ENCODE measurements at regions not wholly inside any gene's neighbourhood (a gene's known extent, or its start where the extent isn't known, plus 50 kb on each side); places are given as distances from the start of the nearest gene placed in this dataset.

- DNase-seq (ENCODE audit: low read depth, low spot score): no peak
- no peak overlapping the region for H3K4me3 ChIP-seq (ENCODE audit: low read length)
Measured at GRCh38 chr4:45831692-45832091, 292.2 kb downstream of the GABRG1 start.

DNA sequence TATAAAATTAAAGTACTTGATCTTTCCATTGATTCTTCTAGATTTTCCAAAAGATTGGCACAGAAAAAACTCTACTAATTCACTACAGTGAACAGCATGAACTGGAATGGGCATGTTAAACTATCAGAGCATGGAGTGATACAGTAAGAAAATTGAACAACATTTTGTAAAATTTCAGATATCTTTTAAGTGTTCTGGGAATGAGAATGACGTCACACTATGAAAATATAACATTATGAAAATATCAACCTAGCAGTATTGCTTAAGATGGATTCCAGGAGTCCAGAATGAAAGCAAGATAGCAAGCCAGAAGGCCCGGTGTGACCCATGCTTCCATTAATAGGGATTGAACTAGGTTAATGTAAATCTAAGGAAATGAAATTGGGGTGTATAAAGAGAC, 319.9 kb downstream of the GABRG1 start:
- no peak overlapping the region for H3K4me3 ChIP-seq (ENCODE audit: low read length)
- DNase-seq (ENCODE audit: low read depth, low spot score): no peak

DNA sequence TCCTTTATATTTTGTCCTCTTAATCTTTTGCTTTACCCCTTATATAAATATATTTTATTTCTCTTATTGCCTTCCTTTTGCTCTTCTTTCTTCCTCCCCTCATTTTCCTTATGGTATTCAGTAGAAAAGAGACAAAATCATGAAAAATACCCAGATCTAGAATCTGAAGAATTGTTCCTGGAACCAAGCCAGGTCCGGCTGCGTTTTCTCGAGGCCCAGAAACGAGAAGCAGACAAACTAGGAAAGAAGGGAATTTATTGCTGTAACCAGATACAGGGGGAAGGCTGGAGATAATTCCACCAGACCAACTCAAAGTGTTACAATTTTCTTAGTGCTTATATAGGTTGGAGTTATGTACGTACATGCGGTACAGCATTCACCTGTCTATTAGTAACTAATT, 328.7 kb downstream of the GABRG1 start:
- H3K4me3 ChIP-seq (ENCODE audit: low read length): no peak overlapping the region
- no peak for DNase-seq (ENCODE audit: low read depth, low spot score)

DNA sequence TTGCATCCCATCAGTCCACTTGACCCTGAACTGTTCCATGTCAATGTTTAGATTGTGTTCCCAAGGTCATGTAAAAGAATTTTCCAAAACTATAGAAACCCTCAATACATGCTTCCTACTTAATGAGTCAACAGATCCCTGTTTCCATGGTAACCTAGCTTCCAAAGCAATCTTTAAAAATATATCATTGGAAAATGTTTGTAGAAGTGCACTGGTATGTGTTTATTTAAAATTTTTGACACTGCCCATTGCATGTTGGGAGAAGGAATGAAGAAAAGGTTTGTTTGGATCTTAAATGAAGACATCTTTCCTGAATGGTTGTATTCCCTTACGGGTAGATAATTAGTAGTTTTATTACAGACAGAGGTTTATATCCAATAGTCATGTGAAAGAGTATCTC, 345.3 kb downstream of the GABRG1 start:
- no peak overlapping the region for H3K4me3 ChIP-seq (ENCODE audit: low read length)
- DNase-seq (ENCODE audit: low read depth, low spot score): no peak

DNA sequence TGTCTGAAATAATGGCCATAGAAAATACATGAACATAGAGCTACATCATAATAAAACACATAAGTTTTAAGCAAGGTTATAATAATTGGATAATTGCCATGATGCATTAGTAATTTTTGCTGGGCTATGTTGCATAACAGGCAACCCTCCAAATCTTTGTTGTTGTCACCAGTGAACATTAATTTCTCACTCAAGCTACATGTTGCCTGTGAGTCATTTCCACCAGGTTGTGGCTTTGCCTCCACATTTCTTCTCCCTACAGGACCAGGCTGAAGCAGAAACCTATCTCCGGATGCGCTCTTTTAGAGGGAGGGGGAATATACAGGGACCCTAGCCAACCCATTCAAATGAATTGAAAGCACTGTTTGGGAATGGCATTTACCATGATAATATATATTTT, 347.7 kb downstream of the GABRG1 start:
- DNase-seq (ENCODE audit: low read depth, low spot score): no peak
- H3K4me3 ChIP-seq (ENCODE audit: low read length): no peak overlapping the region

DNA sequence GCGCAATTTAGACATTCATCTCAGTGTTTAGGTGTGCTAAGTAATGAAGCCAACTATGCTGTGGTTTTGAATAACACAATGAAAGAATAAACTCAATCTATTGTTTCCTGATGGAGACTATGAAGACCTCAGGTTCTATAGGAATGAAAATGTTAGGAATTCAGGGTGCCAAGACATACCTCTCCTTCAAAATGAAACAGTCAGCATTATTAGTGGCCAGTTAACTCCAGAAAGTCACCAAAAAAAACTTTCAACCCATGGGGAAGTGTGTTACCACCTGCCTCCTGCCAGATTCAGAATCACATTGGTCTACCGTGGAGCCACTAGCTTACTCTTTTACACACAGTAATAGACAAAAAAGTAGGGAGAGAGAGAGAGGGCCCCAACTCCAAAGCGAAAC, 352.9 kb downstream of the GABRG1 start:
- no peak for DNase-seq (ENCODE audit: low read depth, low spot score)
- no peak overlapping the region for H3K4me3 ChIP-seq (ENCODE audit: low read length)

- no peak overlapping the region for H3K4me3 ChIP-seq (ENCODE audit: low read length)
- DNase-seq (ENCODE audit: low read depth, low spot score): no peak
Measured at GRCh38 chr4:45765521-45765920, 358.3 kb downstream of the GABRG1 start.

GRCh38 chr4:45751877-45752530, 371.9 kb downstream of the GABRG1 start:
- no peak overlapping the region for H3K4me3 ChIP-seq (ENCODE audit: low read length)
- DNase-seq (ENCODE audit: low read depth, low spot score): no peak

GRCh38 chr4:45750721-45751120, 373.1 kb downstream of the GABRG1 start:
- H3K4me3 ChIP-seq (ENCODE audit: low read length): no peak overlapping the region
- DNase-seq (ENCODE audit: low read depth, low spot score): no peak

GRCh38 chr4:45745741-45746140, 378.1 kb downstream of the GABRG1 start:
- H3K4me3 ChIP-seq (ENCODE audit: low read length): no peak overlapping the region
- DNase-seq (ENCODE audit: low read depth, low spot score): no peak

- H3K4me3 ChIP-seq (ENCODE audit: low read length): no peak overlapping the region
- DNase-seq (ENCODE audit: low read depth, low spot score): no peak
Measured at GRCh38 chr4:45741897-45742296, 382.0 kb downstream of the GABRG1 start.

DNA sequence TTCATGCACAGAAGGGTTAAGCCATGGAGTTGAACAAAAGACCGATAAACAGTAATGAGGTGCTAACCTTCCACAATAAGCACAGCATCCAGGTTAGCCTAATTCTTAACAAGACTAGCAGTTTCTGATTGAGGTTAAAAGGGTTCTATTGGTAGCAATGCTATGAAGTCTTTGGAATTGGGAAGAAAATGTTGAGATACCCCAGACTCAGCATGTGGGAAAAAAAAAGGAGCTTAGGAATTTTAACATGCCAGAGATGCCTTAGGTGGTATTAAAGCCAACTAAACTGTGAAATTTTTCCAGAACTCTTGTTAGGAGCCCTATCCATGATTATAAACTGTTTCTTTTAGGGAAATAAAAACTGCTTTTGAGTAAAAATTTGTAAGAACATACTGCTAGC, 391.7 kb downstream of the GABRG1 start:
- H3K4me3 ChIP-seq (ENCODE audit: low read length): no peak overlapping the region
- DNase-seq (ENCODE audit: low read depth, low spot score): no peak

DNA sequence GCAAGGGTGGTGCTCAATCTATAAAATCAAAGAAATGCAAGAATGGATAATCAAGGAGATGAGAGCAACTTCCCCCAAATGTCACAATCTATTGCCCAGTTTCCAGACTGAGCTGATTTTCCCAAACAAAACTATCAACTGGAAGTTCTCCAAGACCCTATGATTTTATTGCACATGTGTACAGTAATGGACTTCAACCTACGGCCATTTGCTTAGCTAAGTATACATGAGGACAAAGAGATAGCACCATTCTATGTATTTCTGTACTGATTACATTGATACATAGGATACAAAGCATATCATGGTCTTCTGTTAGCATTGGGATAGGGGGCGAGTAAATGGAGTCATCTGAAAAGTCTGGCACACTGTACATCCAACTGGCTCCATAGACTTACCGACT, 407.8 kb downstream of the GABRG1 start:
- no peak overlapping the region for H3K4me3 ChIP-seq (ENCODE audit: low read length)
- DNase-seq (ENCODE audit: low read depth, low spot score): no peak

- DNase-seq (ENCODE audit: low read depth, low spot score): no peak
Measured at GRCh38 chr4:45713996-45714395, 409.9 kb downstream of the GABRG1 start.

DNA sequence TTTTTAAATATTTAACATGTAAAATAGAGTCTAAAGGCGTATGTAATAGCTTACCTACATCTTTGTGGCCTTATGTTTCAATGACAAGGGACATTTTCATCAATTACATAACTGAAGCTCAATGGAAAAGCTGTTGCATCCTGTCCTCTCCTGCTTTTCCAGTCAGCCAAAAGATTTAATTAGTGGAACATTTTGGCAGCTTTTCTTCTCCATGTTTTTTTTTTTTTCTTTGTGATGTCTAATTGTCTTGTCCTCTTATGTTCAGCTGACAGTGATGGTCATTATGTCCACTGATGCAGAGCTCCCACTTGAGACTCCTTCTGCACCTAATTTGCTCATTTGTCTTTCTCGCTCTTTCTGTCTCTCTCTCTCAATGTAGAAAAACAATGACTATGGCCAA, 422.2 kb downstream of the GABRG1 start:
- DNase-seq (ENCODE audit: low read depth, low spot score): no peak
- no peak overlapping the region for H3K4me3 ChIP-seq (ENCODE audit: low read length)

More at GRCh38 chr4:45713996-45714395, 409.9 kb downstream of the GABRG1 start:
- H3K4me3 ChIP-seq (ENCODE audit: low read length): no peak overlapping the region

DNA sequence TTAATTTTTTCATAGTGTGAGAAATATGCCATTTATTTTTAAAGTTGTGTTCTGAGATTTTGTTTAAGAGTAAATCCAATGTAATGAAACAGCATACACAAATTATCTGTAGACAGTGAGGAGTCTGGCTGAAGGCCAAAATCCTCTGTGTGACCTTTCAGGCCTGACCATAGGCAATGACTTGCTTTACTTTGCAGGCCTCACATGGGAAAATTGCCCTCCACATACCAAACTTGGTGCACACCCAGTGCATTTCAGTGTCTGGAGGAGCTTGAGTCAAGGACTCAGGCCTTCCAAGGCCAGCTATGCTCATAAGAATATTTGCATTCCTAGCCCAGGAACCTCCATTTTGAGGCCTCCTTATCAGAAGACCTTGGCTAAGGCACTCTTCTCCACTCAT, 430.1 kb downstream of the GABRG1 start:
- no peak for DNase-seq (ENCODE audit: low read depth, low spot score)
- no peak overlapping the region for H3K4me3 ChIP-seq (ENCODE audit: low read length)

DNA sequence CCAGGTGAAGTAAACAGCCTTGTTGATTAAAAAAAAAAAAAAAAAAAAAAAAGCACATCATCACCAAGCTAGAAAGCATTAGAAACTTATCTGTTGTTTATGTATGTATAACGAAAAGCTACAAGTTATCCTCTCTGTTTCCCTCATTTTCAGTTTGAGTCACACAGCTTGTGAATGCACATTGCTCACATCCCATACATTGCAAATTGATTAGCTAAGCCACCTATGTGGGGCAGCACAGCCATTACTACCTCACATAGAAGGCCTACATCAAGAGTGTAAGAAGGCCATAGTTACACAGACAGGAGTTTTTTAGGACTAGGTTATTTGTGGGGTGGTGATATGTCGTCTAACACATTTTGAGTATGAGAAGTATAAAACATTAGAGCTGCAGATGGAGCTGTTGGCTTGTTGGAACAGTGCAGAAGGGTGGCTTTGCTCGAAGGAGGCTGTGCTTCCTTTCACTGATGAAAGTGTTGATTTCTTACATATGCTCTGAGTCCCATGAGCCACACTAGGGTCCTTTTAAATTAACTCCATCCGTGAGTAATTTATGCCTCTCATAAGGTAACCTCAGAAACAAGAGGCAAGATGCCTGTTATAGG, 431.6 kb downstream of the GABRG1 start:
- no peak overlapping the region for H3K4me3 ChIP-seq (ENCODE audit: low read length)
- no peak for DNase-seq (ENCODE audit: low read depth, low spot score)

- no peak overlapping the region for H3K4me3 ChIP-seq (ENCODE audit: low read length)
- no peak for DNase-seq (ENCODE audit: low read depth, low spot score)
Measured at GRCh38 chr4:45688341-45688740, 435.5 kb downstream of the GABRG1 start.

- no peak for DNase-seq (ENCODE audit: low read depth, low spot score)
- H3K4me3 ChIP-seq (ENCODE audit: low read length): no peak overlapping the region
Measured at GRCh38 chr4:45679411-45679810, 444.4 kb downstream of the GABRG1 start.

DNA sequence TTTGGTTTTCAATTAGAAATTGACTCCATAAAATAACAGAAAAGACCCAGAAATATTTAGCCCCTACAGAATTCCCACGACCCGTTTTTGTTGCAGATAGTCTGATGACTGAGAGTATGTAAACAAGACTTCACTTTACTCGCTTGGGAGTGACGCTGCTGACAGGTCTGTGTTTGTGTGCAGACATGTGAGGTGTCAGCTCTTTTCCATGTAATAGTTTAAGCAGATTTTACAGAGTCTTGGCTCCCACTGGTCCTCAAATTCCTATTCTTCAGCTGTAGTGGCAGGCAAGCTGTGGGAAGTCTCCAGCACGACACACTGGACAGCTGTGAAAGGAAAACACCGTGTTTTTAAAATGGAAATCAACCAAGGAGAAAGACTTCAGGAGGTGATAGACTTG, 455.7 kb downstream of the GABRG1 start:
- DNase-seq (ENCODE audit: low read depth, low spot score): no peak
- H3K4me3 ChIP-seq (ENCODE audit: low read length): no peak overlapping the region

DNA sequence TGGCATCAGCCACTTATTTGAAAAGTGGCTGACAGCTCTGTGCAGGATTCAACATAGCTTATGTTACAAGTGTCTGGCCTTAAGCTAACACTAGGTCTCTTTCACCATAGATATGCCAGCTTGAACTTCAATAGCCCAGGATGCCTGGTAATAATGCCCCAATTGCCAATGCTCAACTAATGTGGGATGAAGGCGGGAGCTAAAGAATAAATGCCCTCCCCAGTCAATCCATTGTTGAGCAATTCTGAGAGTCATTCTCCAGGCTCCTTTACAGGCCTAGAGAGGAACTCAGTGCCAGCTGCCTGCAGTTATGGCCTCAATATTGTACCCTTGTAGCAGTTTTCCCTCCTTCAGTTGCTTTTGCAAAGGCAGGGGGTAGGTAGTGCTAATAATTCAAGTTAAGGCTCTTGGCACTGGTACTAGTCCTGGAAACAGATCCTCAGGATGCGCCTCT, 460.2 kb downstream of the GABRG1 start:
- no peak for DNase-seq (ENCODE audit: low read depth, low spot score)
- H3K4me3 ChIP-seq (ENCODE audit: low read length): no peak overlapping the region
